H1 (cell line): ENCODE measurements at regions not wholly inside any gene's neighbourhood (a gene's known extent, or its start where the extent isn't known, plus 50 kb on each side); places are given as distances from the start of the nearest gene placed in this dataset.

Experiments used
- CTCF ChIA-PET: fragments of 300-600 bp; sonication (Branson Sonifier 250); formaldehyde crosslinking; loops from one replicate; lab custom pipeline; 2021; ENCODE audit not compliant: partially characterized antibody; lab: Charles Lee
- POLR2A ChIA-PET: fragments of 300-600 bp; sonication (Branson Sonifier 250); formaldehyde crosslinking; loops from one replicate; lab custom pipeline; 2021; ENCODE audit warnings: inconsistent platforms; ENCODE audit not compliant: partially characterized antibody; lab: Charles Lee
- DNase-seq, 2 experiments: peaks; one replicate each; pipeline versions ENCODE4 v3.0.0 to v3.0.0-alpha.2; 2010 to 2022; ENCODE audit warnings: low spot score in 2 of 2, low read depth in 1 of 2, mixed read lengths in 1 of 2
- FAIRE-seq: peaks from 2 replicates; lab custom pipeline; 2011; peaks lifted over from hg19 to GRCh38; lab: Jason Lieb, UNC
- H2AFZ ChIP-seq: 2 replicates; pipeline ENCODE4 v1.8.1; 2012; ENCODE audit warnings: low read length, inconsistent platforms
- H2AK5ac ChIP-seq: 2 replicates; pipeline ENCODE4 v1.6.1; 2013; ENCODE audit warnings: low read depth, low read length
- H2BK120ac ChIP-seq: replicated peaks from 2 replicates; pipeline ENCODE3; 2013; ENCODE audit warnings: low read depth, low read length, inconsistent platforms
- H2BK12ac ChIP-seq: 2 replicates; pipeline ENCODE4 v1.6.1; 2013; ENCODE audit warnings: low read depth, low read length
- H2BK15ac ChIP-seq: 2 replicates; pipeline ENCODE4 v1.6.1; 2013; ENCODE audit warnings: low read length
- H2BK20ac ChIP-seq: 2 replicates; pipeline ENCODE4 v1.6.1; 2013; ENCODE audit warnings: low read length
- H2BK5ac ChIP-seq: 2 replicates; pipeline ENCODE4 v1.6.1; 2013; ENCODE audit warnings: low read depth, low read length
- H3K14ac ChIP-seq: 2 replicates; pipeline ENCODE4 v1.6.1; 2013; ENCODE audit warnings: inconsistent platforms; ENCODE audit not compliant: insufficient read length
- H3K18ac ChIP-seq: 2 replicates; pipeline ENCODE4 v1.6.1; 2013; ENCODE audit warnings: low read length; ENCODE audit errors: extremely low read depth
- H3K23ac ChIP-seq: 2 replicates; pipeline ENCODE4 v1.6.1; 2013; ENCODE audit warnings: inconsistent platforms; ENCODE audit not compliant: insufficient read length
- H3K23me2 ChIP-seq: 2 replicates; pipeline ENCODE4 v1.6.1; 2013; ENCODE audit warnings: low read depth, low read length
- H3K27ac ChIP-seq: 2 replicates; pipeline ENCODE4 v1.6.1; 2011; ENCODE audit warnings: low read depth, low read length, inconsistent platforms
- H3K27me3 ChIP-seq, 4 experiments: replicated peaks in 1 of 4; 1 replicate in 1 of 4; 2 replicates in 3 of 4; pipeline versions ENCODE4 v1.6.1 to v1.8.1; 2011 to 2013; ENCODE audit warnings: low read length in 3 of 4, mild to moderate bottlenecking in 3 of 4, inconsistent platforms in 2 of 4, mixed read lengths in 2 of 4, moderate library complexity in 1 of 4; ENCODE audit not compliant: control insufficient read depth in 3 of 4, insufficient read depth in 3 of 4; ENCODE audit errors: extremely low read depth in 1 of 4
- H3K36me3 ChIP-seq, 4 experiments: 2 replicates each; pipeline versions ENCODE4 v1.6.1 to v1.8.1; 2011 to 2013; ENCODE audit warnings: mild to moderate bottlenecking in 4 of 4, low read length in 3 of 4, moderate library complexity in 2 of 4, control low read depth in 1 of 4, inconsistent platforms in 1 of 4; ENCODE audit not compliant: insufficient read depth in 4 of 4, control insufficient read depth in 2 of 4
- H3K4ac ChIP-seq: replicated peaks from 2 replicates; pipeline ENCODE3; 2013; ENCODE audit warnings: low read length, low read depth, mixed read lengths, inconsistent platforms; ENCODE audit not compliant: insufficient read length
- H3K4me1 ChIP-seq, 4 experiments: replicated peaks in 1 of 4; 1 replicate in 1 of 4; 2 replicates in 3 of 4; pipeline versions ENCODE4 v1.6.1 to v1.8.1; 2011 to 2013; ENCODE audit warnings: low read length in 3 of 4, inconsistent platforms in 2 of 4, mixed read lengths in 1 of 4; ENCODE audit not compliant: insufficient read depth in 4 of 4, control insufficient read depth in 3 of 4
- H3K4me2 ChIP-seq, 2 experiments: 2 replicates each; pipeline versions ENCODE4 v1.6.1 to v1.8.1; 2011 to 2013; ENCODE audit warnings: low read depth in 2 of 2, low read length in 2 of 2, control low read depth in 1 of 2, inconsistent platforms in 1 of 2, mild to moderate bottlenecking in 1 of 2; ENCODE audit not compliant: insufficient read depth in 1 of 2
- H3K4me3 ChIP-seq, 4 experiments: fragments of 200-600, 300-600 bp in 1 of 4; sonication (generic), shearing (Covaris generic), sonication (Bioruptor Twin) in 1 of 4; 2 replicates each; pipeline versions ENCODE4 v1.5.1 to v1.8.1; 2011 to 2016; ENCODE audit warnings: low read length in 4 of 4, low read depth in 3 of 4, control low read depth in 2 of 4, inconsistent platforms in 2 of 4, mild to moderate bottlenecking in 2 of 4, mixed read lengths in 1 of 4, moderate library complexity in 1 of 4; ENCODE audit not compliant: insufficient read depth in 2 of 4; ENCODE audit errors: extremely low read depth in 1 of 4
- H3K56ac ChIP-seq: replicated peaks from 2 replicates; pipeline ENCODE3; 2013; ENCODE audit warnings: low read depth, mild to moderate bottlenecking, mixed read lengths, low read length, inconsistent platforms; ENCODE audit not compliant: insufficient read length
- H3K79me1 ChIP-seq: 2 replicates; pipeline ENCODE4 v1.6.1; 2013; ENCODE audit warnings: low read depth, low read length, control low read depth
- H3K79me2 ChIP-seq, 2 experiments: 2 replicates each; pipeline versions ENCODE4 v1.6.1 to v1.8.1; 2012 to 2013; ENCODE audit warnings: low read length in 2 of 2, mild to moderate bottlenecking in 2 of 2, inconsistent platforms in 1 of 2; ENCODE audit not compliant: insufficient read depth in 2 of 2, control insufficient read depth in 1 of 2
- H3K9ac ChIP-seq, 4 experiments: replicated peaks in 1 of 4; 1 replicate in 1 of 4; 2 replicates in 3 of 4; pipeline versions ENCODE4 v1.6.1 to v1.8.1; 2011 to 2013; ENCODE audit warnings: low read depth in 3 of 4, low read length in 3 of 4, control low read depth in 2 of 4, mild to moderate bottlenecking in 2 of 4, moderate library complexity in 2 of 4, inconsistent platforms in 1 of 4; ENCODE audit errors: extremely low read depth in 1 of 4
- H3K9me3 ChIP-seq, 2 experiments: 2 replicates each; pipeline versions ENCODE4 v1.6.1 to v1.8.1; 2012 to 2013; ENCODE audit warnings: mild to moderate bottlenecking in 2 of 2, moderate library complexity in 2 of 2, control low read depth in 1 of 2, inconsistent platforms in 1 of 2, low read depth in 1 of 2, low read length in 1 of 2, mixed read lengths in 1 of 2; ENCODE audit not compliant: insufficient read depth in 2 of 2
- H4K20me1 ChIP-seq, 2 experiments: replicated peaks in 1 of 2; 2 replicates each; pipeline versions ENCODE3 to v1.8.1; 2011 to 2013; ENCODE audit warnings: inconsistent platforms in 2 of 2, low read length in 2 of 2, mild to moderate bottlenecking in 1 of 2; ENCODE audit not compliant: insufficient read depth in 2 of 2, control insufficient read depth in 1 of 2
- H4K5ac ChIP-seq: 2 replicates; pipeline ENCODE4 v1.6.1; 2013; ENCODE audit warnings: low read length, low read depth, mixed read lengths, inconsistent platforms; ENCODE audit not compliant: insufficient read length
- H4K8ac ChIP-seq: 2 replicates; pipeline ENCODE4 v1.8.0; 2013; ENCODE audit warnings: mild to moderate bottlenecking, moderate library complexity, low read length, inconsistent platforms; ENCODE audit not compliant: insufficient read depth; ENCODE audit errors: extremely low read depth
- H4K91ac ChIP-seq: replicated peaks from 2 replicates; pipeline ENCODE3; 2013; ENCODE audit warnings: low read length, mixed read lengths, inconsistent platforms; ENCODE audit not compliant: insufficient read length
- JUN ChIP-seq: IDR thresholded peaks from 2 replicates; pipeline ENCODE4 v1.6.1; 2011; ENCODE audit warnings: low read depth, mild to moderate bottlenecking, improper control_type of control experiment, low read length
- WGBS, 2 experiments: shearing (Covaris generic) in 1 of 2; methylation state at CpG; one replicate each; pipeline versions ENCODE4 v1.1.6 to v1.1.7; 2013 to 2015; ENCODE audit warnings: low lambda C conversion rate in 2 of 2, mixed read lengths in 2 of 2, inconsistent platforms in 1 of 2, low coverage in 1 of 2, missing lambda C conversion rate in 1 of 2; ENCODE audit not compliant: insufficient replicate concordance in 2 of 2, insufficient coverage in 1 of 2, insufficient read length in 1 of 2; ENCODE audit errors: extremely low coverage in 1 of 2, missing lambda C conversion rate in 1 of 2; 5-methylcytosine and 5-hydroxymethylcytosine counted together

DNA sequence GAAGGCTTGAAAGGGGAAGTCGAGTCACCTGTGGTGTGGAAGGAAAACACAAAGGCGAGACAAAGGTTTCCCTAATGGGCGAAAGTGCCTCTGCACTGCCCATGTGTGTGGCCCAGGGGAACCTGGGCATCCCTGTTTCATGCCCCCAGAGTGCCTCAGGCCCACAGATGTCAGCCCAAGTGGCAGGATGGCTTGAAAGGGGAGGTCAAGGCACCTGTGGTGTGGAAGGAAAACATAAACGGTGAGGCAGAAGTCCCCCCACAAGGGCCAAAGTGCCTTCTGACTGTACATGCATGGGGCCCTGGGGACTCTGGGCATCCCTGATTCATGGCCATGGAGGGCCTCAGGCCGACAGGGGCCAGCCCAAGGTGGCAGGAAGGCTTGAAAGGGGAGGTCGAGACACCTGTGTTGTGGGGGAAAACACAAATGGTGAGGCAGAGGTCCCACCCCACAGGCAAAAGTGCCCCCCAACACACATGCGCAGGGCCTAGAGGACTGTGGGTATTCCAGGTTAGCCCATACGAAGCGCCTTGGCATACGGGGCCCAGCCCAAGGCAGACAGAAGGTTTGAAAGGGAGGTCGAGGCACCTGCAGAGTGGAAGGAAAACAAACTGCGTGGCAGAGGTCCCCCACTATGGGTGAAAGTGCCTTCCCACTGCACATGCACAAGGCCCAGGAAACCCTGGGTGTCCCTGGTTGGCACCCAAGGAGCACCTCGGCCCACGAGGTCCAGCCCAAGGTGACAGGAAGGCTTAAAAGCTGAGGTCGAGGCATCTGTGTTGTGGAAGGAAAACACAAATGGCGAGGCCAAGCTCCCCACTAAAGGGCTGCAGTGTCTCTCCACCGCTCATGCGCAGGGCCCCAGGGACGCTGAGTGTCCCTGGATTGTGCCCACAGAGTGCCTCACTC lies 382.3 kb downstream of the ALG10 start:
- Histone ChIP-seq H2BK20ac (no peak overlapping the region), H3K4ac (no peak overlapping the region), H2BK15ac (no peak overlapping the region), H2AK5ac (no peak overlapping the region), H3K4me3 (no peak overlapping the region), H3K27ac (no peak overlapping the region), H2BK12ac (no peak overlapping the region), H4K5ac (no peak overlapping the region), H3K23ac (no peak overlapping the region), H2AFZ (no peak overlapping the region), H3K14ac (no peak overlapping the region), H4K8ac (no peak overlapping the region), H2BK5ac (no peak overlapping the region), H3K27me3 (no peaks in the 10 kb centered on the region), H3K9me3 (peaks cover 85 to 93% of the 10 kb centered on the region in 2 experiments), H3K36me3 (no peaks in the 10 kb centered on the region), H3K79me1 (no peaks in the 10 kb centered on the region), H3K4me2 (no peak overlapping the region), H2BK120ac (no peak overlapping the region), H3K9ac (no peak overlapping the region), H3K79me2 (no peaks in the 10 kb centered on the region), H3K23me2 (no peaks in the 10 kb centered on the region), H4K91ac (no peak overlapping the region), H3K4me1 (no peaks in the 10 kb centered on the region), H3K18ac (no peak overlapping the region), H3K56ac (no peak overlapping the region), H4K20me1 (no peaks in the 10 kb centered on the region)
- ChIA-PET CTCF (no interaction called here), POLR2A (no interaction called here)
- peak in 1 of 2 experiments; percentile 2 for DNase-seq
- no peak for FAIRE-seq
- WGBS, 2 experiments = 78% methylated on average over 17 of the region's 19 CpGs; no CpG with 5 or more reads in 1 of the 2 experiments
- no peak for TF ChIP-seq JUN
